ENCODE measurements at regions not wholly inside any gene's neighbourhood (a gene's known extent, or its start where the extent isn't known, plus 50 kb on each side); places are given as distances from the start of the nearest gene placed in this dataset.

- TF ChIP-seq BCL3 (IDR thresholded peaks at IDR 0.05) (no peak), EP300 (IDR thresholded peaks at IDR 0.05) (no peak), CBX2 (IDR thresholded peaks at IDR 0.05; ENCODE audit: borderline replicate concordance, low read depth) (no peak), E2F6 (IDR thresholded peaks at IDR 0.05; ENCODE audit: borderline replicate concordance, low read depth) (no peak), HOXB5 (CRISPR knock-in tag; IDR thresholded peaks at IDR 0.05) (no peak), ZNF302 (CRISPR knock-in tag; IDR thresholded peaks at IDR 0.05) (no peak), KDM5A (IDR thresholded peaks at IDR 0.05) (no peak), CEBPB (IDR thresholded peaks at IDR 0.05) (no peak), PBX3 (IDR thresholded peaks at IDR 0.05) (no peak), JUN (IDR thresholded peaks at IDR 0.05) (no peak), ESRRA (IDR thresholded peaks at IDR 0.05; ENCODE audit: borderline replicate concordance, low read length) (no peak), GATA3 (IDR thresholded peaks at IDR 0.05; ENCODE audit: borderline replicate concordance) (no peak), SMC3 (IDR thresholded peaks at IDR 0.05) (no peak), CTCF (IDR thresholded peaks at IDR 0.05) (no peak), MAZ (IDR thresholded peaks at IDR 0.05; ENCODE audit: borderline replicate concordance, low read depth, low read length) (no peak), NR3C1 (IDR thresholded peaks at IDR 0.05) (no peak), POLR2AphosphoS2 (conservative IDR thresholded peaks at IDR 0.05; ENCODE audit: low read length) (no peak)
- ATAC-seq, result no peak
These were observed 647.1 kb downstream of the DACH1 start for GRCh38 chr13:71219698-71220415.

GRCh38 chr13:71218960-71219359, 648.0 kb downstream of the DACH1 start:
- ATAC-seq, result no peak
- WGBS (ENCODE audit: missing lambda C conversion rate), result 2% methylated on average over 3 of the region's 3 CpGs
- no peak overlapping the region for H3K4me3 ChIP-seq
- POLR2A ChIA-PET, result no interaction called here
- FAIRE-seq, result no peak
- H3K4me2 ChIP-seq, result no peak overlapping the region
- no peaks in the 10 kb centered on the region for H3K4me1 ChIP-seq
- CTCF ChIA-PET, result no interaction called here
- no peak for TF ChIP-seq NR3C1 (IDR thresholded peaks at IDR 0.05)
- TF ChIP-seq JUNB (IDR thresholded peaks at IDR 0.05), result no peak
- TF ChIP-seq MYC (IDR thresholded peaks at IDR 0.05; ENCODE audit: borderline replicate concordance, low read length), result no peak
- TF ChIP-seq ZNF302 (CRISPR knock-in tag; IDR thresholded peaks at IDR 0.05), result no peak
- TF ChIP-seq POLR2AphosphoS2 (conservative IDR thresholded peaks at IDR 0.05; ENCODE audit: low read length), result no peak
- no peak for TF ChIP-seq CBX2 (IDR thresholded peaks at IDR 0.05; ENCODE audit: borderline replicate concordance, low read depth)
- TF ChIP-seq PBX3 (IDR thresholded peaks at IDR 0.05), result no peak
- TF ChIP-seq EHF (CRISPR knock-in tag; IDR thresholded peaks at IDR 0.05), result no peak
- TF ChIP-seq EP300 (IDR thresholded peaks at IDR 0.05), result no peak
- DNase-seq (ENCODE audit: low read depth in 1 of 2, low spot score in 1 of 2), result peak in 1 of 2 experiments; percentile 12
- H3K27ac ChIP-seq, result no peak overlapping the region
- H3K9me3 ChIP-seq, result no peaks in the 10 kb centered on the region

More at GRCh38 chr13:71219698-71220415, 647.1 kb downstream of the DACH1 start:
- no peaks in the 10 kb centered on the region for H3K9me3 ChIP-seq
- ChIA-PET CTCF (no interaction called here), POLR2A (no interaction called here)
- H3K27ac ChIP-seq, result no peak overlapping the region
- no peaks in the 10 kb centered on the region for H3K4me1 ChIP-seq
- 20% methylated on average over 8 of the region's 8 CpGs for WGBS (ENCODE audit: missing lambda C conversion rate)
- FAIRE-seq, result no peak
- no peak overlapping the region for H3K4me3 ChIP-seq
- H3K4me2 ChIP-seq, result no peak overlapping the region
- DNase-seq (ENCODE audit: low read depth in 1 of 2, low spot score in 1 of 2), result no peak
